Thymus (tissue), 11 donors: ENCODE measurements at regions not wholly inside any gene's neighbourhood (a gene's known extent, or its start where the extent isn't known, plus 50 kb on each side); places are given as distances from the start of the nearest gene placed in this dataset.

Experiments used
- DNase-seq, 9 donors: peaks; one replicate each; pipeline ENCODE4 v3.0.0-alpha.2; 2013; ENCODE audit warnings: low spot score in 9 of 9, low read depth in 6 of 9, missing footprints in 1 of 9
- H3K27ac ChIP-seq, 2 donors: one replicate each; pipeline ENCODE4 v1.5.1; 2013; ENCODE audit warnings: control low read depth in 1 of 2, low read depth in 1 of 2, low read length in 1 of 2, mild to moderate bottlenecking in 1 of 2, moderate library complexity in 1 of 2
- H3K27me3 ChIP-seq, 2 donors: one replicate each; pipeline ENCODE4 v1.5.1; 2013; ENCODE audit warnings: low read length in 1 of 2; ENCODE audit not compliant: control insufficient read depth in 2 of 2, insufficient read depth in 1 of 2
- H3K36me3 ChIP-seq, 2 donors: one replicate each; pipeline ENCODE4 v1.5.1; 2013; ENCODE audit warnings: low read length in 1 of 2, mild to moderate bottlenecking in 1 of 2, moderate library complexity in 1 of 2; ENCODE audit not compliant: control insufficient read depth in 2 of 2, insufficient read depth in 2 of 2
- H3K4me1 ChIP-seq, 2 donors: one replicate each; pipeline ENCODE4 v1.5.1; 2013; ENCODE audit warnings: low read length in 2 of 2; ENCODE audit not compliant: control insufficient read depth in 2 of 2, insufficient read depth in 2 of 2
- H3K4me3 ChIP-seq, 2 donors: one replicate each; pipeline ENCODE4 v1.5.1; 2013; ENCODE audit warnings: low read length in 2 of 2, control low read depth in 1 of 2, mild to moderate bottlenecking in 1 of 2
- H3K9me3 ChIP-seq, 2 donors: one replicate each; pipeline ENCODE4 v1.5.1; 2013; ENCODE audit warnings: low read length in 1 of 2, mild to moderate bottlenecking in 1 of 2; ENCODE audit not compliant: control insufficient read depth in 2 of 2, insufficient read depth in 1 of 2
- WGBS: extraction: QIAGEN DNeasy Blood & Tissue Kit; methylation state at CpG from one replicate; pipeline ENCODE4 v1.1.7; 2013; 5-methylcytosine and 5-hydroxymethylcytosine counted together
- donor health status: healthy.

- no peak for DNase-seq
- Histone ChIP-seq H3K4me1 (no peaks in the 10 kb centered on the region), H3K27ac (no peak overlapping the region), H3K27me3 (no peaks in the 10 kb centered on the region), H3K36me3 (no peaks in the 10 kb centered on the region), H3K4me3 (no peak overlapping the region), H3K9me3 (no peaks in the 10 kb centered on the region)
- WGBS, result 80% methylated on average over 8 of the region's 8 CpGs
Measured at GRCh38 chr3:20905210-20905805, 719.3 kb upstream of the SGO1 start.

GRCh38 chr3:20904671-20905070, 718.7 kb upstream of the SGO1 start:
- Histone ChIP-seq H3K27ac (no peak overlapping the region), H3K4me1 (no peaks in the 10 kb centered on the region), H3K4me3 (no peak overlapping the region), H3K27me3 (no peaks in the 10 kb centered on the region), H3K36me3 (no peaks in the 10 kb centered on the region), H3K9me3 (no peaks in the 10 kb centered on the region)
- no peak for DNase-seq
- WGBS, result 60% methylated on average over 3 of the region's 3 CpGs

DNA sequence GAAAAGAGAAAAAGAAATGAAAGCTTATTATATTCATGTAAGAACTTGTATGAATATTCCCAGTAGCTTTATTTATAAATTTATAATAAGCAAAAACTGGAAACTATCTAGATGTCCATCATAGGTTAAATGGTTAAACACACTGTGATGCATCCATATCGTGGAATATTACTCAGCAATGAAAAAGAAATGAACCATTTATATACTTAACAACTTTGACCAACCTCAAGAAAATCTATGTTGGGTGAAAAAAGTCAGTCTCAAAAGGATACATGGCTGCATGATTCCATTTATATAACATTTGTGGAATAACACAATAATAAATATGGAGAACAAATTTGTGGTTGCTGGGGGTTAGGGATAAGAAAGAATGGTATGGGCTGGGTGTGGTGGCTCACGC, 713.0 kb upstream of the SGO1 start:
- no peaks in the 10 kb centered on the region for H3K27me3 ChIP-seq
- 91% methylated on average over 2 of the region's 2 CpGs for WGBS

GRCh38 chr3:20890111-20890519, 704.1 kb upstream of the SGO1 start:
- Histone ChIP-seq H3K4me1 (no peaks in the 10 kb centered on the region), H3K27me3 (no peaks in the 10 kb centered on the region), H3K36me3 (no peaks in the 10 kb centered on the region), H3K9me3 (peaks cover 1 to 5% of the 10 kb centered on the region in 2 donors), H3K4me3 (no peak overlapping the region), H3K27ac (no peak overlapping the region)
- WGBS, result 84% methylated on average over 2 of the region's 2 CpGs
- no peak for DNase-seq

More for the DNA sequence above, 713.0 kb upstream of the SGO1 start:
- Histone ChIP-seq H3K36me3 (no peaks in the 10 kb centered on the region), H3K4me3 (no peak overlapping the region), H3K9me3 (peaks cover 0 to 7% of the 10 kb centered on the region in 2 donors), H3K27ac (no peak overlapping the region), H3K4me1 (no peaks in the 10 kb centered on the region)
- DNase-seq, result no peak

DNA sequence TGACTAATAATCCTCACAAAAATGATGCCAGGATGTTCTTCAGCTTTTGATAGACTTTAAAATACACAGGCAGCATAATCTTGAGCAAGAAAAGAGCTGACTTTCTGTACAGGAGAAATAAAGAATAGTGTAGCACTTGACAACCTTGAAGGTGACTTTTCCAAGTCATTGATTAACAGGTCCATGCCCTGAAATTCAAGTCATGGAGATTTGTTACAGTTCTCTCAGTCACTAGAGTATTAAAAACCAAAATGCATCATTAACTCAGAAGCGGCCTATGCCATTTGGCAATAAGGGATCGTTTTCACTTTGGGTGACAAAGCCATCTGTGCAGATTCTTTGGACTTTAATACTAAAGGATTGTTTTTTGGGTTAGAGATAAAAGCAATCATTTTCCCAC, 692.7 kb upstream of the SGO1 start:
- Histone ChIP-seq H3K27me3 (no peaks in the 10 kb centered on the region), H3K27ac (no peak overlapping the region), H3K4me3 (no peak overlapping the region), H3K36me3 (no peaks in the 10 kb centered on the region), H3K9me3 (peaks cover 0 to 12% of the 10 kb centered on the region in 2 donors), H3K4me1 (no peaks in the 10 kb centered on the region)
- DNase-seq, result no peak
- 96% methylated on average over 2 of the region's 2 CpGs for WGBS

DNA sequence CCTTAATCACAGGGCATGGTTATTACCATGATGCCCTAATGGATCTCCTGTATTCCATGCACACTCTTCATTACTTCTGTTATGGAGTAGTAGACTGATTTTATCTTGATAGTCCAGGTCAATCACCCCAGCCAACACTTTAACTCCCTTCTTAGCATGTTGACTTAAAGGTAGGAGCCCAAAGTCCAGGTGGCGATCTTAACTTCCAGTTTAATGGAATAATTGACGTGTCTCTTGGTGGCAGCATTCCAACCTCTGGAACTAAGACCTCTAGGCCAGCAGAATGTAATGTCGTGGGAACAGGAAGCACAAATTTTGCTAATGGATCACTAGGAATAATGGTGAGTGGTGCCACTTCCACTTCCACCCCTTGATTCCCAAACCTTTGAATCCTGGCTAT, 687.2 kb upstream of the SGO1 start:
- 95% methylated on average over 3 of the region's 3 CpGs for WGBS
- DNase-seq, result no peak
- Histone ChIP-seq H3K9me3 (peaks cover 0 to 16% of the 10 kb centered on the region in 2 donors), H3K36me3 (no peaks in the 10 kb centered on the region), H3K4me3 (no peak overlapping the region), H3K27ac (no peak overlapping the region), H3K4me1 (no peaks in the 10 kb centered on the region), H3K27me3 (no peaks in the 10 kb centered on the region)

DNA sequence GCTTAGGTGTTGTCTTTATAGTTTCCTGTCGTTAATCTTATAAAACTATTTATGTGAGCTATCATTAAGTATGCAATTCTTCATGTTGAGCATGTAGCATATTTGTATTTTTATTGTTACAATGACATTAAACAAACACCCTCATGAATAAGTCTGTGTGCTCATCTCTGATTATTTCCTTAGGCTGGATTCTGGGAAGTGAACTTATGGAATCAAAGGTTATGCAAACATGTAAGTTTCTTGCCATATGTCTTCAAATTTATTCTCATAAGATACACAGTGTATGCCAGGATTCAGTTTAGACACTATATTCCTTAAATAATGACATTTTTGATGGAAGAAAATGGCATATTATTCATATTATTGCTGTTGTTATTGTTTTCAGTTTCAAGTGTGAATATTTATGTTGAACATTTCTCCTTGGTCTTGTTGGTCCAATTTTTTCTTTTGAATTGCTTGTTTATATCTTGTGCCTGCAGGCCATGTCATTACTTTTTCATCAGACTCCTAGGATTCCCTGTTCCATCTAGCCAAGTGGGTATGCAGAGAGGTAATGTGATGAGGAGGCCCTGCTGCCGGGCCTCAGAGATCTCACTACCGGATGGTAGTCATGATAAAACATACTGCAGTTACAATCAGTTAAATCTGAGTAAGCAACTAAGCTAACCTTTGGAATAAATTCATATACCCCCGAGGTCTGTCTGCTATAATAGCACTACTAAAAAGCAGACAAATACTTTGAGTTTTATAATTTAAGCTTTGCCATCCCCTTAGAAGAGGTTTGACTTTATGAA, 684.3 kb upstream of the SGO1 start:
- H3K27ac ChIP-seq, result no peak overlapping the region
- WGBS, result 88% methylated on average over 4 of the region's 4 CpGs
- H3K27me3 ChIP-seq, result no peaks in the 10 kb centered on the region
- peaks cover 0 to 4% of the 10 kb centered on the region in 2 donors for H3K9me3 ChIP-seq
- DNase-seq, result no peak
- H3K4me3 ChIP-seq, result no peak overlapping the region
- H3K36me3 ChIP-seq, result no peaks in the 10 kb centered on the region
- H3K4me1 ChIP-seq, result no peaks in the 10 kb centered on the region

DNA sequence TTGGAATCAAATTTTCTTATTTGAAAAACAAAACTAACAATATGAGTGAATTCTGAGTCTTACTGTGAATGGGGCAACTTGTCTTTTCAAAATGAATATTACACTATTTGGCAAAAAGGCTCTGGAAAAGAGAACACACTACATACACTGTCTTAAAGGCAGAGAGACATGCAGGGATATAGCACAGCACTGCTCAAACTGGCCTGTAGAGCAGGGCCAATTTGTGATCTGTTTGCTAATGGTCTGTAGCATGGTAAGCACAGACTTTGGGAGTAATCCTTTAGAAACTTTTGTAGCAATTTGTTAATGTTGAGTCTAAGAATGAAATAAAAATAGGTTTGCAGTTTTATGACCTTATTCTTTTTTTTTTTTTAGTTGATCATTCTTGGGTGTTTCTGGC, 679.8 kb upstream of the SGO1 start:
- H3K36me3 ChIP-seq, result no peaks in the 10 kb centered on the region
- DNase-seq, result no peak
- no peaks in the 10 kb centered on the region for H3K4me1 ChIP-seq
- H3K4me3 ChIP-seq, result no peak overlapping the region
- H3K9me3 ChIP-seq, result peaks cover 0 to 6% of the 10 kb centered on the region in 2 donors
- no peak overlapping the region for H3K27ac ChIP-seq
- no peaks in the 10 kb centered on the region for H3K27me3 ChIP-seq

- no peak overlapping the region for H3K27ac ChIP-seq
- H3K4me3 ChIP-seq, result no peak overlapping the region
- peaks cover 0 to 6% of the 10 kb centered on the region in 2 donors for H3K9me3 ChIP-seq
- WGBS, result 76% methylated on average over 4 of the region's 4 CpGs
- H3K36me3 ChIP-seq, result no peaks in the 10 kb centered on the region
- no peaks in the 10 kb centered on the region for H3K27me3 ChIP-seq
- no peak for DNase-seq
- H3K4me1 ChIP-seq, result no peaks in the 10 kb centered on the region
Measured at GRCh38 chr3:20861454-20861853, 675.4 kb upstream of the SGO1 start.
